ENCODE measurements at regions not wholly inside any gene's neighbourhood (a gene's known extent, or its start where the extent isn't known, plus 50 kb on each side); places are given as distances from the start of the nearest gene placed in this dataset.

GRCh38 chr4:95984081-95984480 is 144.2 kb downstream of the PDHA2 start:
- TF ChIP-seq CTCF (IDR thresholded peaks at IDR 0.05; ENCODE audit: insufficient read depth, low read length), result no peak
- no peak overlapping the region for H3K4me3 ChIP-seq (ENCODE audit: low read depth, low read length)
- DNase-seq (ENCODE audit: low read depth), result peak; percentile 0

DNA sequence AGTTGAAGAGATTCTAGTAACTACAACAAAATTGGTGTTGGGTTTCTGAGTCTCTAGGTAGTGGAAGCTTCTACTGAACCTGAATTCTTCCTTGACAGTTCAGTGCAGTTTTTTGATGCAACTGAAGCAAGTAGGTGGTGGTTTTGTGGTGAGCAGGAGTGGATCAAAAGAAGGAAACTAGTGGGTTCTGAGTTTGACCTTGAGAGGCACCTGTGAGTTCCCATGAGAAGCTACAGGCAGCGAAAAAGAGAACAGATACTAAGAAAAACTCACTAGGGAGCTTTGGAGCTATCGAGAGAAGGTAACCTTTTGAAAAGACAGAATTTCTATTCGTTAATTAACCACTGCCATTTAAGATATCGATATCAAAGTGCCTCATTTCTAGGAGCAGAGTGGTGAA is 145.2 kb downstream of the PDHA2 start:
- no peak for TF ChIP-seq CTCF (IDR thresholded peaks at IDR 0.05; ENCODE audit: insufficient read depth, low read length)
- DNase-seq (ENCODE audit: low read depth), result no peak
- no peak overlapping the region for H3K4me3 ChIP-seq (ENCODE audit: low read depth, low read length)

DNA sequence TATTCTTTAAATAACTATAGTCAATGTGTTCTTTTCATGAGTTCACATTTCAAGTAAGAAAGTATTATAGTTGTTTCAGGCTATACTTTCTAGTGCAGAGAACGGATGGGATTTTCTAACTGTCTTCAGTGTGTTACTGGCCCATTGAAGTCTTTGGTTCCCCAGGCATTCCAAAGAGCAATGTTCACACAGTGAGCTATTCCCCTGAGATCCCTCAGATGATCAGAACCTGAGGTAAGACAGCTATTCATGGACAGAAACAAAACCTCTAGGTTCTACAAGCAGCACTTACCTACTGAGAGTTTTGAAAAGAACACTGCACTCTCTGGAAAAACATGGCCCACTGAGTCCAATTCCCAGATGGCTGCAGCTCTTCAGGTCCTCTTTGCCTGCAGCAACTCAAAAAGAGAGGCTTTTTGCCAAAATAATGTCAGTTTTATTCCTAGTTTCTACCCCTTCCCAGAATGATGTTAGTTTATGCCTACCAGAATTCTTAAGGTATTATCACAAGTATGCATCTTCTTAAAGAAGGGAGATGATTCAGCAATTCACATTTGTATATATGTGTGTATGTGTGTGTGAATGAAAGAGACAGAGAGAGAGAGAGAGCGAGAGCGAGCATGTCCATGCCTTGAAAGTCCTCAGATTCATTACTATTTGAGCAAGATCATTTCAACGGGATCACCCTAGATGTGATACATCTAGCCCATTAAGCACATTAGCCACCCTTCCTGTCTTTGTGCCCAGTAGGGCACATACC is 146.1 kb downstream of the PDHA2 start:
- TF ChIP-seq CTCF (IDR thresholded peaks at IDR 0.05; ENCODE audit: insufficient read depth, low read length), result no peak
- no peak overlapping the region for H3K4me3 ChIP-seq (ENCODE audit: low read depth, low read length)
- DNase-seq (ENCODE audit: low read depth), result no peak

- no peak overlapping the region for H3K4me3 ChIP-seq (ENCODE audit: low read depth, low read length)
- TF ChIP-seq CTCF (IDR thresholded peaks at IDR 0.05; ENCODE audit: insufficient read depth, low read length), result no peak
- DNase-seq (ENCODE audit: low read depth), result no peak
Observed at GRCh38 chr4:95987851-95988250, 148.0 kb downstream of the PDHA2 start.

DNA sequence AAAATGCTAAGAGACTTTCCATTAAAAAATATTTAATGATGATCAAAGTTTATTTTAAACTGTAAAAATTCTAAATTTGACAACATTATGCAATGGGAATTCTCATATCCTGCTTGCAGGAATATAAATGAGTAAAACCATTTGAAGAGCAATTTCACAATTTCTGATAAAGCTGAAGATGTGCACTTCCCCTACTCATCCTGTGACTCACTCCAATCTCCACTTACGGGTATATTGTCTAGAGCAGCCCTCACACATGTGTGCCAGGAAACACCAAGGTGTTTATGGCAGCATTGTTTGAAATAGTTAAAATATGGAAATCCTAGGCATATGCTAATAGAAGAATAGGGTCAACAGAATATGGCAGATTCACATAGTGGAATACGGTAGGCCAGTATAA is 158.4 kb downstream of the PDHA2 start:
- no peak for DNase-seq (ENCODE audit: low read depth)
- H3K4me3 ChIP-seq (ENCODE audit: low read depth, low read length), result no peak overlapping the region
- no peak for TF ChIP-seq CTCF (IDR thresholded peaks at IDR 0.05; ENCODE audit: insufficient read depth, low read length)

- no peak overlapping the region for H3K4me3 ChIP-seq (ENCODE audit: low read depth, low read length)
Observed at GRCh38 chr4:96003951-96004740, 164.3 kb downstream of the PDHA2 start.

More at GRCh38 chr4:96003951-96004740, 164.3 kb downstream of the PDHA2 start:
- no peak for TF ChIP-seq CTCF (IDR thresholded peaks at IDR 0.05; ENCODE audit: insufficient read depth, low read length)
- no peak for DNase-seq (ENCODE audit: low read depth)

Measured in fibroblast of the aortic adventitia (primary cell).